WTC11 (cell line): ENCODE measurements at regions not wholly inside any gene's neighbourhood (a gene's known extent, or its start where the extent isn't known, plus 50 kb on each side); places are given as distances from the start of the nearest gene placed in this dataset.

Experiments
- ATAC-seq: fragments of 200-7000 bp; cut with Tn5 transposase; 2 replicates; pipeline ENCODE4 v1.10.0; 2021; ENCODE audit warnings: mild to moderate bottlenecking, moderate library complexity
- CTCF ChIA-PET: fragments of 300-600 bp; sonication (Branson Sonifier 250); formaldehyde crosslinking; loops from one replicate; lab custom pipeline; 2021; ENCODE audit warnings: antibody characterized with exemption; lab: Charles Lee
- POLR2A ChIA-PET: fragments of 350-600 bp; sonication (Branson Sonifier 250); formaldehyde crosslinking; loops from one replicate; lab custom pipeline; 2021; ENCODE audit warnings: antibody characterized with exemption; lab: Charles Lee
- DNase-seq: peaks from one replicate; pipeline ENCODE4 v3.0.0; 2021; ENCODE audit warnings: low spot score
- H3K27ac Mint-ChIP-seq: 2 replicates; pipeline ENCODE4 v1.8.0; 2021; ENCODE audit warnings: mixed read lengths
- H3K27me3 Mint-ChIP-seq: 2 replicates; pipeline ENCODE4 v1.8.0; 2021; ENCODE audit warnings: low read depth, mild to moderate bottlenecking, moderate library complexity, mixed read lengths
- H3K36me3 Mint-ChIP-seq: 2 replicates; pipeline ENCODE4 v1.8.0; 2021; ENCODE audit warnings: mixed read lengths
- H3K4me1 Mint-ChIP-seq: 2 replicates; pipeline ENCODE4 v1.8.0; 2022; ENCODE audit warnings: mixed read lengths
- H3K4me3 Mint-ChIP-seq: 2 replicates; pipeline ENCODE4 v1.8.0; 2021; ENCODE audit warnings: mild to moderate bottlenecking, moderate library complexity, mixed read lengths
- H3K9me3 Mint-ChIP-seq: 2 replicates; pipeline ENCODE4 v1.8.0; 2021; ENCODE audit warnings: mixed read lengths
- ATF2 ChIP-seq: sonication (generic); formaldehyde crosslinking; IDR thresholded peaks from 2 replicates; pipeline ENCODE4 v1.8.1; 2022; ENCODE audit warnings: low read depth, missing genetic modification reagents, borderline replicate concordance
- ERG ChIP-seq: fragments of 250-450 bp; sonication (Bioruptor Pico); IDR thresholded peaks from 2 replicates; pipeline ENCODE4 v1.8.0; 2021; ENCODE audit warnings: mild to moderate bottlenecking
- ETV6 ChIP-seq: sonication (generic); formaldehyde crosslinking; IDR thresholded peaks from 2 replicates; pipeline ENCODE4 v1.8.1; 2022; ENCODE audit warnings: mild to moderate bottlenecking, missing genetic modification reagents
- IRF2 ChIP-seq: sonication (generic); formaldehyde crosslinking; IDR thresholded peaks from 2 replicates; pipeline ENCODE4 v1.8.0; 2022; ENCODE audit warnings: low read depth, missing genetic modification reagents, borderline replicate concordance
- NFATC4 ChIP-seq: fragments of 250-450 bp; sonication (Bioruptor Pico); IDR thresholded peaks from 2 replicates; pipeline ENCODE4 v1.9.0; 2021; ENCODE audit warnings: mild to moderate bottlenecking
- NR2C2 ChIP-seq: sonication (generic); formaldehyde crosslinking; IDR thresholded peaks from 2 replicates; pipeline ENCODE4 v1.8.0; 2022; ENCODE audit warnings: mild to moderate bottlenecking, missing genetic modification reagents
- PRRX2 ChIP-seq: fragments of 250-450 bp; sonication (Bioruptor Pico); IDR thresholded peaks from 2 replicates; pipeline ENCODE4 v1.8.0; 2021; ENCODE audit warnings: mild to moderate bottlenecking
- TP53 ChIP-seq: sonication (generic); formaldehyde crosslinking; IDR thresholded peaks from 2 replicates; pipeline ENCODE4 v1.8.1; 2023; ENCODE audit warnings: mild to moderate bottlenecking, missing genetic modification reagents
- USF1 ChIP-seq: sonication (generic); formaldehyde crosslinking; IDR thresholded peaks from 2 replicates; pipeline ENCODE4 v1.8.0; 2022; ENCODE audit warnings: mild to moderate bottlenecking, missing genetic modification reagents
- USF2 ChIP-seq: sonication (generic); formaldehyde crosslinking; IDR thresholded peaks from 2 replicates; pipeline ENCODE4 v1.8.1; 2023; ENCODE audit warnings: mild to moderate bottlenecking, missing genetic modification reagents, moderate library complexity
- ZBTB21 ChIP-seq: sonication (generic); formaldehyde crosslinking; IDR thresholded peaks from 2 replicates; pipeline ENCODE4 v1.8.1; 2023; ENCODE audit warnings: mild to moderate bottlenecking, missing genetic modification reagents, borderline replicate concordance
- ZNF317 ChIP-seq: sonication (generic); formaldehyde crosslinking; IDR thresholded peaks from 2 replicates; pipeline ENCODE4 v1.8.1; 2023; ENCODE audit warnings: low read depth, mild to moderate bottlenecking, moderate library complexity, missing genetic modification reagents, borderline replicate concordance
- ZNF416 ChIP-seq: fragments of 250-450 bp; sonication (Bioruptor Pico); IDR thresholded peaks from 2 replicates; pipeline ENCODE4 v1.9.0; 2021; ENCODE audit warnings: mild to moderate bottlenecking, inconsistent platforms
- ZNF512 ChIP-seq: sonication (generic); formaldehyde crosslinking; IDR thresholded peaks from 2 replicates; pipeline ENCODE4 v1.8.1; 2022; ENCODE audit warnings: missing genetic modification reagents, borderline replicate concordance

- no peak for TF ChIP-seq ATF2
- no peak for TF ChIP-seq ZNF416
- TF ChIP-seq ZBTB21 (CRISPR knock-in tag): no peak
- TF ChIP-seq ERG (CRISPR knock-in tag): no peak
Observed at GRCh38 chr2:217327953-217328621, 468.2 kb upstream of the TNP1 start (continued).

- no peak for ATAC-seq
- DNase-seq: no peak
- Mint-ChIP-seq H3K27me3 (no peaks in the 10 kb centered on the region; the same call in 1 of the 2 replicates), H3K36me3 (peaks cover 2% of the 10 kb centered on the region; the same call in 1 of the 2 replicates), H3K4me3 (no peak overlapping the region), H3K9me3 (peaks cover 12% of the 10 kb centered on the region), H3K4me1 (peaks cover 29% of the 10 kb centered on the region), H3K27ac (no peak overlapping the region)
- ChIA-PET POLR2A (no interaction called here), CTCF (no interaction called here)
- TF ChIP-seq ZNF317 (CRISPR knock-in tag) (no peak), IRF2 (CRISPR knock-in tag) (no peak), PRRX2 (CRISPR knock-in tag) (no peak), NR2C2 (CRISPR knock-in tag) (no peak), ZNF512 (CRISPR knock-in tag) (no peak), ETV6 (CRISPR knock-in tag) (no peak), TP53 (CRISPR knock-in tag) (no peak), USF1 (CRISPR knock-in tag) (no peak)
Observed at GRCh38 chr2:217326238-217327022, 466.6 kb upstream of the TNP1 start.

- peaks cover 2% of the 10 kb centered on the region; the same call in 1 of the 2 replicates for H3K36me3 Mint-ChIP-seq
- peak; percentile 58; the same call in 1 of the 2 replicates for TF ChIP-seq USF1 (CRISPR knock-in tag)
- peak; percentile 79 for TF ChIP-seq USF2 (CRISPR knock-in tag)
- no peak for TF ChIP-seq NFATC4 (CRISPR knock-in tag)
- TF ChIP-seq, all 79 proteins: peak for 2
- CTCF ChIA-PET: no interaction called here
- POLR2A ChIA-PET: no interaction called here
- peaks cover 24% of the 10 kb centered on the region for H3K4me1 Mint-ChIP-seq
- no peak overlapping the region for H3K4me3 Mint-ChIP-seq
- no peak overlapping the region for H3K27ac Mint-ChIP-seq
- DNase-seq (no peak), ATAC-seq (no peak)
- peaks cover 12% of the 10 kb centered on the region for H3K9me3 Mint-ChIP-seq
- H3K27me3 Mint-ChIP-seq: no peaks in the 10 kb centered on the region; the same call in 1 of the 2 replicates
Observed at GRCh38 chr2:217325816-217326215, 466.0 kb upstream of the TNP1 start.
